Gastrocnemius medialis (tissue), 4 donors: ENCODE measurements at regions not wholly inside any gene's neighbourhood (a gene's known extent, or its start where the extent isn't known, plus 50 kb on each side); places are given as distances from the start of the nearest gene placed in this dataset.
A peak's percentile ranks its signal among the peaks of the same experiment; 100 is the strongest.

Source experiments
- ATAC-seq, 2 donors: fragments of 150-250 bp; one replicate each; pipeline ENCODE4 v1.9.1; 2016
- DNase-seq, 2 donors: peaks; one replicate each; pipeline ENCODE4 v3.0.0-alpha.2; 2019
- H3K27ac ChIP-seq, 4 donors: fragments of 200-600 bp; sonication (generic); 1 replicate in 1 of 4; 2 replicates in 3 of 4; pipeline ENCODE4 v1.5.1; 2016 to 2018; ENCODE audit warnings: mild to moderate bottlenecking in 2 of 4, moderate library complexity in 1 of 4
- H3K27me3 ChIP-seq, 3 donors: fragments of 200-600 bp; sonication (generic) in 2 of 3; 1 replicate in 1 of 3; 2 replicates in 2 of 3; pipeline versions ENCODE4 v1.5.1 to v1.6.0; 2016 to 2019; ENCODE audit warnings: mild to moderate bottlenecking in 1 of 3, moderate library complexity in 1 of 3
- H3K36me3 ChIP-seq, 2 donors: fragments of 200-600 bp; sonication (generic) in 1 of 2; one replicate each; pipeline ENCODE4 v1.5.1; 2017 to 2018
- H3K4me1 ChIP-seq, 2 donors: fragments of 200-600 bp; sonication (generic) in 1 of 2; one replicate each; pipeline ENCODE4 v1.5.1; 2016 to 2017; ENCODE audit warnings: mild to moderate bottlenecking in 2 of 2
- H3K4me3 ChIP-seq, 4 donors: fragments of 200-600 bp; sonication (generic) in 3 of 4; 1 replicate in 1 of 4; 2 replicates in 3 of 4; pipeline ENCODE4 v1.5.1; 2016 to 2019; ENCODE audit warnings: mild to moderate bottlenecking in 2 of 4
- H3K9me3 ChIP-seq, 3 donors: fragments of 200-600 bp; sonication (generic) in 2 of 3; 1 replicate in 1 of 3; 2 replicates in 2 of 3; pipeline ENCODE4 v1.5.1; 2016 to 2019
- POLR2A ChIP-seq, 2 donors: fragments of 450-650 bp; IDR thresholded peaks; one replicate each; pipeline ENCODE4 v1.6.1; 2017; ENCODE audit warnings: antibody characterized with exemption in 2 of 2, mild to moderate bottlenecking in 2 of 2, moderate library complexity in 2 of 2
- in situ Hi-C, 4 donors: fragments of 200-750 bp; cut with MboI; loops; one replicate each; pipeline versions ENCODE4 v1.15.0 to v1.8.0; 2017; ENCODE audit warnings: low sequenced_read_pairs in 4 of 4
- intact Hi-C: fragments of 100-400 bp; cut with DNase I; formaldehyde crosslinking; loops from one replicate; pipeline ENCODE4 v1.15.1; 2023; ENCODE audit warnings: low total_unique reads
- TF ChIP-seq, protein P1 (sequence below), 5 experiments: fragments of 450-650 bp in 3 of 5; fragments of 200-600 bp in 2 of 5; sonication (generic) in 2 of 5; IDR thresholded peaks in 4 of 5; conservative IDR thresholded peaks in 1 of 5; 1 replicate in 4 of 5; 2 replicates in 1 of 5; pipeline ENCODE4 v1.5.1; 2016 to 2019; ENCODE audit warnings: antibody characterized with exemption in 5 of 5, mild to moderate bottlenecking in 3 of 5, moderate library complexity in 3 of 5

DNA sequence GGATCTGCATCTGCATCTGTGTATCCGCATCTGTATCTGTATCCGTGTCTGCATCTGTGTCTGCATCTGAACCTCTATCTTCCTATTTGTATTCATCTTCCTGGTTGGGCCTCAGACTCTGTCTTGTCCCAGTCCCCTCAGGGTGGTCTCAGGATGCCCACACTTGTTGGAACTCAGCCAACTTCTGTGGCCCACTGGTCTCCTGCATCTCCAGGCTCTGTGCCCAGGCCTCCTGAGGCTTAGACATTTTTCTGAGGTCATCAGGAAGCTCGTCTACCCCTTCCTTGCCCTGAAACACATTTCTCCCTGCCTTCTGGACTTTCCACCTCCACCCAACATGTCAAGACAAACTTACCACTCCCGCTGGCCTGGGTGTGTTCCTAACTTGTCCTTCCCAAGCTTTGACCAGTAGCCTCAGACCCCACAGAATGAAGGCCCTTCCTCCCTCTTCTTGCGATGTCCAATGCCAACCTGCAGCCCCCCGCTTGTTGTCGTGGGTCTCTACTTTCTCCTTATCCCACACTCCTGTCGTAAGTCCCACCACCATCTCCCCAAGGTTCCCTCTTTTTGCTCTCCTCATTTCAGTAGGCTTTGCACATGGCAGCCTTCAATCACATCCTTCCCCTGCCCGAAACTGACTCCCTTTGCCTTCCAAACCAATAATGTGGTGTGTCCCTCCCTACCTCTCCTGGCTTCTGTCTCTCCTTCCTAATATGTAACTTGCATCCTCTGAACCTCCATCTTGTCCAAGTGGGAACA, 176.5 kb downstream of the DLL1 start:
- Histone ChIP-seq H3K27me3 (no peaks in the 10 kb centered on the region), H3K4me1 (no peaks in the 10 kb centered on the region), H3K27ac (no peak overlapping the region), H3K36me3 (no peaks in the 10 kb centered on the region), H3K9me3 (no peaks in the 10 kb centered on the region), H3K4me3 (no peak overlapping the region)
- no peak for ATAC-seq
- in situ Hi-C loops = no loop called here
- intact Hi-C loops = no loop called here
- TF ChIP-seq, protein P1, sequence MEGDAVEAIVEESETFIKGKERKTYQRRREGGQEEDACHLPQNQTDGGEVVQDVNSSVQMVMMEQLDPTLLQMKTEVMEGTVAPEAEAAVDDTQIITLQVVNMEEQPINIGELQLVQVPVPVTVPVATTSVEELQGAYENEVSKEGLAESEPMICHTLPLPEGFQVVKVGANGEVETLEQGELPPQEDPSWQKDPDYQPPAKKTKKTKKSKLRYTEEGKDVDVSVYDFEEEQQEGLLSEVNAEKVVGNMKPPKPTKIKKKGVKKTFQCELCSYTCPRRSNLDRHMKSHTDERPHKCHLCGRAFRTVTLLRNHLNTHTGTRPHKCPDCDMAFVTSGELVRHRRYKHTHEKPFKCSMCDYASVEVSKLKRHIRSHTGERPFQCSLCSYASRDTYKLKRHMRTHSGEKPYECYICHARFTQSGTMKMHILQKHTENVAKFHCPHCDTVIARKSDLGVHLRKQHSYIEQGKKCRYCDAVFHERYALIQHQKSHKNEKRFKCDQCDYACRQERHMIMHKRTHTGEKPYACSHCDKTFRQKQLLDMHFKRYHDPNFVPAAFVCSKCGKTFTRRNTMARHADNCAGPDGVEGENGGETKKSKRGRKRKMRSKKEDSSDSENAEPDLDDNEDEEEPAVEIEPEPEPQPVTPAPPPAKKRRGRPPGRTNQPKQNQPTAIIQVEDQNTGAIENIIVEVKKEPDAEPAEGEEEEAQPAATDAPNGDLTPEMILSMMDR (IDR thresholded peaks at IDR 0.05 in 4 of 5, conservative IDR thresholded peaks at IDR 0.05 in 1 of 5) = no peak
- no peak for TF ChIP-seq POLR2A (IDR thresholded peaks at IDR 0.05)
- peak in 1 of 2 donors; percentile 7 for DNase-seq

DNA sequence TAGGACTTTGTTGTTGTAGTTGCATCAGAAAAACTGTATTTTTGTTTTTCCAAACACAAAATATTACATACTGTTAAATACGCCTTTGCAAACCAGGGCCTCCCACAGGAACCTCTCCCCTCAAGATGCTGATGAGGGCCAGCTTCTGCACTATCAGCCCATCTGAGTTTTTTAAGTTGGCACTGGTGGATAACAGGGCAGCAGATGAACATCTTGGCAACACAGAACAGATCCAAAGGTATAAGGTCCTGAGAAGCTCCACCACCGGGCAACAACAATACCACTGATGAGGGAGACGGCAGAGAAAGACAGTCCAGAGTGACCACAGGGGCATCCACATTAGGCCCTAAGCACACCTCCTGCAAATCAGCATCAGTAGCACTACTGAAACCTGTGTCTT, 177.7 kb downstream of the DLL1 start:
- DNase-seq (no peak), ATAC-seq (no peak)
- H3K9me3 ChIP-seq = no peaks in the 10 kb centered on the region
- no peaks in the 10 kb centered on the region for H3K36me3 ChIP-seq
- no peak overlapping the region for H3K27ac ChIP-seq
- intact Hi-C loops = no loop called here
- no peaks in the 10 kb centered on the region for H3K27me3 ChIP-seq
- no peaks in the 10 kb centered on the region for H3K4me1 ChIP-seq
- in situ Hi-C loops = no loop called here
- no peak overlapping the region for H3K4me3 ChIP-seq
- TF ChIP-seq, protein P1 (IDR thresholded peaks at IDR 0.05 in 4 of 5, conservative IDR thresholded peaks at IDR 0.05 in 1 of 5) = no peak
- TF ChIP-seq POLR2A (IDR thresholded peaks at IDR 0.05) = no peak

DNA sequence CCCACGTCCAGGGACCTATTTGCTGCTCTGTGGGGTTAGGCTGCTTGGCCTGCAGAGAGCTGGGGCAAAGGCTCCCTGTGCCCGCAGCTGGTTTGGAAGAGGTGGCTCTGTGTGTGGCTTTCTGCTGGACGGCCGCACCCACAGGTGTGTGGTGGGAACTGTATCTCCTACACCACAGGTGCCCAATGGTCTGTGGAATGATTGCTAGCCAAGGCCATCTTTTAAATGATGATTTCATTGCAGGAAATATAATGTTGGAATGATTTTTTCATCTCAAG, 178.4 kb downstream of the DLL1 start:
- Histone ChIP-seq H3K4me1 (no peaks in the 10 kb centered on the region), H3K4me3 (no peak overlapping the region), H3K9me3 (no peaks in the 10 kb centered on the region), H3K27me3 (no peaks in the 10 kb centered on the region), H3K36me3 (no peaks in the 10 kb centered on the region), H3K27ac (no peak overlapping the region)
- DNase-seq (no peak), ATAC-seq (no peak)
- TF ChIP-seq POLR2A (IDR thresholded peaks at IDR 0.05) = no peak
- TF ChIP-seq, protein P1 (IDR thresholded peaks at IDR 0.05 in 4 of 5, conservative IDR thresholded peaks at IDR 0.05 in 1 of 5) = no peak
- in situ Hi-C loops = no loop called here
- intact Hi-C loops = no loop called here

DNA sequence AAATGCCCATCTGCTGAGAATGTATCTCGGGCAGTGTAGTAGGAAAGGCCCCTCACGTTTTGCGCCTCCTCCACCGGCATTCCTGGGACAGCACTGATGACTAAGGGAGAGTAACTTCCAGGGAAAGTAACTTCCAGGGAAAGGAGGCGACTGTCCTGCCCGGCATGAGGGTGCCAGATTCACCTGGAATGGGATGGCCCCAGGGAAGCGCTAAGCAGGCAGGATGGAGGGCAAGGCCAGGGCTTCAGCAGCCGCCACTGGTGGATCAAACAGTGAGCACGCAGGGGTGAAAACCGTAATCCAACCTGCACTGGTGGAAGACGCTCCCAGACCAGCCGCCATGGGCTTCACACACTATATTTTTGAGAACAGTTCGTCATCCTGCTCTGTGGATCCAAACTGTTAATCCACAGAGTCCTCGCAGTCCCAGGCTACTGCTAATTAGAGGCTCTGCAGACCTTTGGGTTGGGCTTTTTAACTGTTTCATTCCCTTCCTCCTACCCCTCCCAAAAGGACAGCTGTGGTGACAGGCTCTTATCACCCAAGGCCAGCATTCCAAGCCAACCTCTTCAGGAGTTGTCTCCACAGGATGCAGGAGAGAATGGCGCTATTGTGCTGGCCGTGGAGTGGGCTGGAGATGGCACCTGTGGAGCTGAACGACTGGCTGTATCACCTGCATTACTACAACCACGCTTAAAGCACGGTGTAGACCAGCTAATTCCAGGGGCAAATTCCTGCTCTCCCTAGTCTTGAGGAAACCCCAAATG, 178.9 kb downstream of the DLL1 start:
- ATAC-seq = no peak
- no peaks in the 10 kb centered on the region for H3K36me3 ChIP-seq
- intact Hi-C loops = no loop called here
- H3K27ac ChIP-seq = no peak overlapping the region
- H3K4me3 ChIP-seq = no peak overlapping the region
- in situ Hi-C loops = no loop called here
- H3K9me3 ChIP-seq = no peaks in the 10 kb centered on the region
- no peaks in the 10 kb centered on the region for H3K4me1 ChIP-seq
- H3K27me3 ChIP-seq = no peaks in the 10 kb centered on the region
- TF ChIP-seq, protein P1 (IDR thresholded peaks at IDR 0.05 in 4 of 5, conservative IDR thresholded peaks at IDR 0.05 in 1 of 5) = no peak
- no peak for TF ChIP-seq POLR2A (IDR thresholded peaks at IDR 0.05)
- DNase-seq = no peak
